HCT116 (cell line): ENCODE measurements at regions not wholly inside any gene's neighbourhood (a gene's known extent, or its start where the extent isn't known, plus 50 kb on each side); places are given as distances from the start of the nearest gene placed in this dataset.

Source experiments
- ATAC-seq: fragments of 200-7000 bp; cut with Tn5 transposase; 2 replicates; pipeline ENCODE4 v1.9.1; 2020; ENCODE audit warnings: mild to moderate bottlenecking, moderate library complexity
- BruUV-seq: library from RNA; stranded (reverse); fragments of 400-500 nt; replicated peaks from 2 replicates; lab custom pipeline; 2021; lab: Mats Ljungman, UMichigan
- CTCF ChIA-PET: fragments of 300-600 bp; sonication (Branson Sonifier 250); formaldehyde crosslinking; loops from one replicate; lab custom pipeline; 2021; ENCODE audit warnings: antibody characterized with exemption; lab: Charles Lee
- POLR2A ChIA-PET: fragments of 300-600, 350-600 bp; sonication (Branson Sonifier 250); formaldehyde crosslinking; loops from one replicate; lab custom pipeline; 2021; ENCODE audit warnings: antibody characterized with exemption; lab: Charles Lee
- RAD21 ChIA-PET, 2 experiments: fragments of 300-600 bp; sonication (Branson Sonifier 250); formaldehyde crosslinking; loops; one replicate each; lab custom pipeline; 2023; ENCODE audit warnings: low total read pairs in 2 of 2; ENCODE audit not compliant: uncharacterized antibody in 2 of 2, unreplicated experiment in 2 of 2, low non-redundant PET in 1 of 2; lab: Charles Lee
- DNase-seq: peaks from one replicate; pipeline ENCODE4 v3.0.0-alpha.2; 2010; ENCODE audit warnings: low read depth, low spot score
- H2AFZ ChIP-seq: fragments of 200-600 bp; shearing (Covaris generic), sonication (generic); 2 replicates; pipeline ENCODE4 v1.6.1; 2017; ENCODE audit warnings: low read depth, mixed run types, mixed read lengths, antibody characterized with exemption, low read length; ENCODE audit not compliant: poor library complexity, severe bottlenecking
- H3K27ac ChIP-seq: 2 replicates; pipeline ENCODE4 v1.5.1; 2012; ENCODE audit warnings: low read depth, low read length
- H3K27me3 ChIP-seq: fragments of 200-600 bp; sonication (generic); 2 replicates; pipeline ENCODE4 v1.6.1; 2016; ENCODE audit warnings: mixed run types, low read length, mixed read lengths; ENCODE audit not compliant: insufficient read depth
- H3K36me3 ChIP-seq, 2 experiments: fragments of 200-500 bp in 1 of 2; fragments of 200-600 bp in 1 of 2; sonication (Bioruptor generic) in 1 of 2; sonication (generic) in 1 of 2; 2 replicates each; pipeline versions ENCODE4 v1.5.1 to v1.6.1; 2014 to 2016; ENCODE audit warnings: low read length in 2 of 2, inconsistent platforms in 1 of 2, mixed read lengths in 1 of 2, mixed run types in 1 of 2; ENCODE audit not compliant: insufficient read depth in 2 of 2, control insufficient read depth in 1 of 2
- H3K4me1 ChIP-seq, 2 experiments: fragments of 200-600 bp in 1 of 2; sonication (generic) in 1 of 2; 2 replicates each; pipeline versions ENCODE4 v1.5.1 to v1.6.1; 2012 to 2017; ENCODE audit warnings: low read length in 2 of 2, inconsistent platforms in 1 of 2, mild to moderate bottlenecking in 1 of 2, mixed read lengths in 1 of 2, mixed run types in 1 of 2, moderate library complexity in 1 of 2; ENCODE audit not compliant: insufficient read depth in 2 of 2, control insufficient read depth in 1 of 2
- H3K4me2 ChIP-seq: fragments of 200-600 bp; sonication (generic); 2 replicates; pipeline ENCODE4 v1.6.1; 2017; ENCODE audit warnings: mixed run types, low read length, mixed read lengths
- H3K4me3 ChIP-seq, 2 experiments: fragments of 200-600 bp in 1 of 2; sonication (generic) in 1 of 2; replicated peaks in 1 of 2; 2 replicates each; pipeline ENCODE4 v1.5.1; 2011 to 2016; ENCODE audit warnings: low read length in 2 of 2, control low read depth in 1 of 2, low read depth in 1 of 2, mild to moderate bottlenecking in 1 of 2, mixed read lengths in 1 of 2, mixed run types in 1 of 2
- H3K79me2 ChIP-seq: fragments of 200-600 bp; sonication (generic); 2 replicates; pipeline ENCODE4 v1.6.1; 2017; ENCODE audit warnings: mild to moderate bottlenecking, mixed run types, low read length, moderate library complexity, mixed read lengths; ENCODE audit not compliant: insufficient read depth
- H3K9ac ChIP-seq: fragments of 200-600 bp; sonication (generic); 2 replicates; pipeline ENCODE4 v1.6.1; 2016; ENCODE audit warnings: low read length, mixed read lengths
- H3K9me2 ChIP-seq: fragments of 200-600 bp; sonication (generic), shearing (Covaris generic); 2 replicates; pipeline ENCODE4 v1.6.1; 2017; ENCODE audit warnings: mixed run types, mild to moderate bottlenecking, moderate library complexity; ENCODE audit not compliant: insufficient read depth
- H3K9me3 ChIP-seq, 2 experiments: fragments of 200-500 bp in 1 of 2; fragments of 200-600 bp in 1 of 2; sonication (Bioruptor generic) in 1 of 2; sonication (generic) in 1 of 2; 2 replicates each; pipeline ENCODE4 v1.6.1; 2014 to 2017; ENCODE audit warnings: low read length in 2 of 2, mixed read lengths in 2 of 2, inconsistent platforms in 1 of 2, low read depth in 1 of 2, mild to moderate bottlenecking in 1 of 2, mixed run types in 1 of 2, moderate library complexity in 1 of 2; ENCODE audit not compliant: control insufficient read depth in 1 of 2, insufficient read depth in 1 of 2
- H4K20me1 ChIP-seq: fragments of 200-600 bp; sonication (generic), shearing (Covaris generic); 2 replicates; pipeline ENCODE4 v1.6.1; 2017; ENCODE audit warnings: mixed run types, mild to moderate bottlenecking, moderate library complexity; ENCODE audit not compliant: insufficient read depth
- CBX3 ChIP-seq: IDR thresholded peaks from 2 replicates; pipeline ENCODE4 v1.6.1; 2012; ENCODE audit warnings: low read depth
- FOSL1 ChIP-seq: IDR thresholded peaks from 2 replicates; pipeline ENCODE4 v1.6.1; 2012; ENCODE audit warnings: low read depth
- POLR2AphosphoS5 ChIP-seq: IDR thresholded peaks from 2 replicates; pipeline ENCODE4 v1.6.1; 2011; ENCODE audit warnings: mild to moderate bottlenecking, low read depth, low read length, moderate library complexity
- RAD21 ChIP-seq: IDR thresholded peaks from 2 replicates; pipeline ENCODE4 v1.6.1; 2012; ENCODE audit warnings: low read depth, mild to moderate bottlenecking
- SRF ChIP-seq: IDR thresholded peaks from 2 replicates; pipeline ENCODE4 v1.6.1; 2012; ENCODE audit warnings: low read depth
- YY1 ChIP-seq: IDR thresholded peaks from 2 replicates; pipeline ENCODE4 v1.6.1; 2011; ENCODE audit warnings: low read length, low read depth, moderate library complexity, mild to moderate bottlenecking; ENCODE audit not compliant: insufficient replicate concordance; ENCODE audit errors: extremely low read depth
- ZNF274 ChIP-seq: fragments of 200-500 bp; sonication (Bioruptor generic); IDR thresholded peaks from 2 replicates; pipeline ENCODE4 v1.6.1; 2014; ENCODE audit warnings: mild to moderate bottlenecking, low read depth, low read length, inconsistent platforms
- intact Hi-C: fragments of 100-400 bp; cut with micrococcal nuclease; formaldehyde crosslinking; loops from 2 replicates; pipeline ENCODE4 v1.10.0; 2022
- TF ChIP-seq, protein P1 (sequence below), 3 experiments: fragments of 200-600 bp in 1 of 3; sonication (generic) in 1 of 3; IDR thresholded peaks in 2 of 3; conservative IDR thresholded peaks in 1 of 3; 2 replicates each; pipeline ENCODE4 v1.5.1; 2012 to 2017; ENCODE audit warnings: low read depth in 2 of 3, low read length in 2 of 3, antibody characterized with exemption in 1 of 3, borderline replicate concordance in 1 of 3, control low read depth in 1 of 3, mild to moderate bottlenecking in 1 of 3, mixed read lengths in 1 of 3, mixed run types in 1 of 3, moderate library complexity in 1 of 3; ENCODE audit not compliant: insufficient read depth in 1 of 3

DNA sequence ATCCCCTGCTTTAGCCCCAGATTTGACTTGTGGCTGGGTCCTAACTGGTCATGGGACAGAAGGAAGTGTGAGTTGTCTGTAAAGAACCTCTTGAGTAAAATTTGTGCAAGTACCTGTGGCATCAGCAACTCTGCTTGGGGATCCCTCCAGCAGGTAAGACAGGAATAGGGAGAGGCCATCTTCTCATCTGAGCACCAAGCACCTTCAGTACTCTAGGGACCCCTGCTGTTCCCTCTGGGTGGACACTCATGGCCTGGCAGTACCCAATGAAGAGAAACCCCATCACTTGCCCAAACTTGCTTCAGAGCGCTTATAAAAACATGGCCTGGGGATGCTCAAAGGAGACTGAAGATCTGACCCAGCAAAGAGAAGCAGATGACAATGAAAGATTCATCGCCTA, 297.8 kb downstream of the SP3 start:
- Histone ChIP-seq H3K4me1 (peaks cover 0 to 3% of the 10 kb centered on the region in 2 experiments; a peak in 1 of 4 replicates), H3K9me3 (no peaks in the 10 kb centered on the region), H3K27me3 (no peaks in the 10 kb centered on the region), H3K36me3 (no peaks in the 10 kb centered on the region), H3K4me2 (no peak overlapping the region), H3K4me3 (no peak overlapping the region), H2AFZ (no peak overlapping the region), H3K79me2 (no peaks in the 10 kb centered on the region), H4K20me1 (no peaks in the 10 kb centered on the region), H3K27ac (no peak overlapping the region), H3K9me2 (no peaks in the 10 kb centered on the region), H3K9ac (no peak overlapping the region)
- intact Hi-C loops: loop anchor here (2.0 kb wide), 1 partner anchor 265 kb away; no protein-coding TSS in a partner anchor
- BruUV-seq: no TSS peak
- TF ChIP-seq, protein P1, sequence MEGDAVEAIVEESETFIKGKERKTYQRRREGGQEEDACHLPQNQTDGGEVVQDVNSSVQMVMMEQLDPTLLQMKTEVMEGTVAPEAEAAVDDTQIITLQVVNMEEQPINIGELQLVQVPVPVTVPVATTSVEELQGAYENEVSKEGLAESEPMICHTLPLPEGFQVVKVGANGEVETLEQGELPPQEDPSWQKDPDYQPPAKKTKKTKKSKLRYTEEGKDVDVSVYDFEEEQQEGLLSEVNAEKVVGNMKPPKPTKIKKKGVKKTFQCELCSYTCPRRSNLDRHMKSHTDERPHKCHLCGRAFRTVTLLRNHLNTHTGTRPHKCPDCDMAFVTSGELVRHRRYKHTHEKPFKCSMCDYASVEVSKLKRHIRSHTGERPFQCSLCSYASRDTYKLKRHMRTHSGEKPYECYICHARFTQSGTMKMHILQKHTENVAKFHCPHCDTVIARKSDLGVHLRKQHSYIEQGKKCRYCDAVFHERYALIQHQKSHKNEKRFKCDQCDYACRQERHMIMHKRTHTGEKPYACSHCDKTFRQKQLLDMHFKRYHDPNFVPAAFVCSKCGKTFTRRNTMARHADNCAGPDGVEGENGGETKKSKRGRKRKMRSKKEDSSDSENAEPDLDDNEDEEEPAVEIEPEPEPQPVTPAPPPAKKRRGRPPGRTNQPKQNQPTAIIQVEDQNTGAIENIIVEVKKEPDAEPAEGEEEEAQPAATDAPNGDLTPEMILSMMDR (IDR thresholded peaks at IDR 0.05 in 2 of 3, conservative IDR thresholded peaks at IDR 0.05 in 1 of 3; ENCODE audit: borderline replicate concordance in 1 of 3, insufficient read depth in 1 of 3, low read depth in 2 of 3, low read length in 2 of 3): peak; percentile 20 to 55 (median 34); a peak in 3 of 6 replicates
- no peak for TF ChIP-seq FOSL1
- TF ChIP-seq RAD21: peak; percentile 70
- ChIA-PET POLR2A (no interaction called here), RAD21 (no interaction called here), CTCF (no interaction called here)
- DNase-seq (peak; percentile 10), ATAC-seq (peak; percentile 80)

DNA sequence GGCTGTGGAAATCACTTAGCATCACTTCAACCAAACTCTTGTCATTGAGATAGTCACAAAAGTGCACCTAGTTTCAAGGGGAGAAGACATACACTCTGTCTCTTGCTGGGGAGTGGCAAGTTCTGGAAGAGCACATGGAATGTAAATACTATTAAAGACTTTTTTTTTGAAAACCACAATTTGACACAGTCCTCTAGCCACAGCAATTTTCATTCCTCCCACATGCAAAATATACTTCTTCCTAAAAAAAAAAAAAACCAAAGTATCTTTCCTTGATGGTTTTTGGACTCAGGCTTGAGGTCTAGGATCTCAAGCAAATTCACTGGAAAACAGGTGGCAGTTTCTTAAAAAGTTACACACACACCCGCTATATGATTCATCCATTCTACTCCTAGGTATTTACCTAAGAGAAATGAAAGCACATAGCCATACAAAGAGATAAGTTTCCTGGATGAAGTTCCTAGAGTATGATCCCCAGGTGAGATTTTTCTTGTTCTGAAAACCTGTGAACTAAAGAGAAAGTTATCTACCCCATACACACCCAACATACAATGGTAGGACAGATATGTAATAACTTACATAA, 295.8 kb downstream of the SP3 start:
- Histone ChIP-seq H3K4me2 (no peak overlapping the region), H4K20me1 (no peaks in the 10 kb centered on the region), H3K9me2 (no peaks in the 10 kb centered on the region), H3K9me3 (no peaks in the 10 kb centered on the region), H2AFZ (no peak overlapping the region), H3K9ac (no peak overlapping the region), H3K36me3 (no peaks in the 10 kb centered on the region), H3K79me2 (no peaks in the 10 kb centered on the region), H3K4me1 (peaks cover 0 to 3% of the 10 kb centered on the region in 2 experiments; a peak in 1 of 4 replicates), H3K27ac (no peak overlapping the region), H3K27me3 (no peaks in the 10 kb centered on the region), H3K4me3 (no peak overlapping the region)
- CTCF ChIA-PET: no interaction called here
- TF ChIP-seq POLR2AphosphoS5: no peak
- TF ChIP-seq YY1: no peak
- TF ChIP-seq SRF: no peak
- TF ChIP-seq ZNF274: no peak
- TF ChIP-seq CBX3: no peak
- no peak for DNase-seq
- no peak for ATAC-seq
- RAD21 ChIA-PET: no interaction called here
- POLR2A ChIA-PET: no interaction called here
- intact Hi-C loops: no loop called here
- no TSS peak for BruUV-seq
